K562 (cell line): ENCODE measurements at regions not wholly inside any gene's neighbourhood (a gene's known extent, or its start where the extent isn't known, plus 50 kb on each side); places are given as distances from the start of the nearest gene placed in this dataset.

ENCODE experiments used
- ATAC-seq: fragments of 200-7000 bp; cut with Tn5 transposase; 3 replicates; pipeline ENCODE4 v1.9.1; 2020; ENCODE audit warnings: moderate library complexity
- BruUV-seq: library from RNA; stranded (reverse); fragments of 400-500 nt; replicated peaks from 2 replicates; lab custom pipeline; 2021; lab: Mats Ljungman, UMichigan
- CTCF ChIA-PET: fragments of 300-600 bp; formaldehyde crosslinking; extraction: SDS; loops from one replicate; lab custom pipeline; 2021; ENCODE audit warnings: low intra/inter-chr PET ratio; lab: Yijun Ruan, JAX
- POLR2A ChIA-PET: fragments of 300-600, 350-650 bp; sonication (Branson Sonifier 250); formaldehyde crosslinking; extraction: SDS; loops from one replicate; lab custom pipeline; 2021; ENCODE audit warnings: antibody characterized with exemption, inconsistent platforms; lab: Yijun Ruan, JAX
- DNase-seq, 4 experiments: peaks; one replicate each; pipeline versions ENCODE4 v3.0.0 to v3.0.0-alpha.2; 2011 to 2018; ENCODE audit warnings: low spot score in 3 of 4, mixed read lengths in 3 of 4; ENCODE audit errors: extremely low read depth in 1 of 4
- FAIRE-seq: peaks from 2 replicates; lab custom pipeline; 2011; peaks lifted over from hg19 to GRCh38; lab: Jason Lieb, UNC
- H2AFZ ChIP-seq: 2 replicates; pipeline ENCODE4 v1.6.0; 2011; ENCODE audit warnings: low read depth, low read length, control low read depth, inconsistent platforms
- H3K27ac ChIP-seq: fragments of 200-600 bp; 3 replicates; pipeline ENCODE4 v1.8.0; 2011; ENCODE audit warnings: low read depth, mild to moderate bottlenecking, control low read depth, inconsistent platforms, low read length, moderate library complexity, mixed read lengths; ENCODE audit errors: extremely low read depth
- H3K27me3 ChIP-seq, 2 experiments: fragments of 300-600 bp in 1 of 2; 2 replicates in 1 of 2; 3 replicates in 1 of 2; pipeline versions ENCODE4 v1.6.0 to v1.8.0; 2011; ENCODE audit warnings: inconsistent platforms in 2 of 2, low read length in 2 of 2, mild to moderate bottlenecking in 1 of 2, mixed read lengths in 1 of 2, moderate library complexity in 1 of 2; ENCODE audit not compliant: control insufficient read depth in 2 of 2, insufficient read depth in 2 of 2
- H3K36me3 ChIP-seq: fragments of 300-600 bp; 3 replicates; pipeline ENCODE4 v1.8.0; 2011; ENCODE audit warnings: mild to moderate bottlenecking, low read length, inconsistent platforms; ENCODE audit not compliant: control insufficient read depth, insufficient read depth
- H3K4me1 ChIP-seq, 2 experiments: fragments of 200-600 bp in 1 of 2; replicated peaks in 1 of 2; 2 replicates in 1 of 2; 3 replicates in 1 of 2; pipeline versions ENCODE4 v1.5.1 to v1.8.0; 2011; ENCODE audit warnings: inconsistent platforms in 2 of 2, low read length in 2 of 2, mild to moderate bottlenecking in 1 of 2, mixed read lengths in 1 of 2, moderate library complexity in 1 of 2; ENCODE audit not compliant: control insufficient read depth in 2 of 2, insufficient read depth in 2 of 2
- H3K4me2 ChIP-seq: 2 replicates; pipeline ENCODE4 v1.6.1; 2011; ENCODE audit warnings: low read length, control low read depth, inconsistent platforms, mixed read lengths; ENCODE audit not compliant: insufficient read depth
- H3K4me3 ChIP-seq: fragments of 200-600 bp; sonication (generic), shearing (Covaris generic); 2 replicates; pipeline ENCODE4 v1.5.1; 2016; ENCODE audit warnings: control low read depth, inconsistent platforms
- H3K79me2 ChIP-seq: fragments of 200-600 bp; 3 replicates; pipeline ENCODE4 v1.8.0; 2011; ENCODE audit warnings: low read length, inconsistent platforms; ENCODE audit not compliant: control insufficient read depth, insufficient read depth
- H3K9ac ChIP-seq, 2 experiments: 2 replicates each; pipeline versions ENCODE4 v1.6.0 to v1.6.1; 2011; ENCODE audit warnings: low read depth in 2 of 2, low read length in 2 of 2, control low read depth in 1 of 2, inconsistent platforms in 1 of 2, mild to moderate bottlenecking in 1 of 2, mixed read lengths in 1 of 2; ENCODE audit not compliant: insufficient read depth in 1 of 2
- H3K9me1 ChIP-seq: one replicate; pipeline ENCODE4 v1.6.0; 2011; ENCODE audit warnings: inconsistent platforms, mild to moderate bottlenecking, low read length, moderate library complexity; ENCODE audit not compliant: control insufficient read depth, insufficient read depth
- H3K9me3 ChIP-seq: replicated peaks from 2 replicates; pipeline ENCODE4 v1.5.1; 2011; ENCODE audit warnings: low read depth, low read length, inconsistent platforms; ENCODE audit not compliant: control insufficient read depth, insufficient read depth
- H4K20me1 ChIP-seq: replicated peaks from 2 replicates; pipeline ENCODE4 v1.6.1; 2011; ENCODE audit warnings: low read length, inconsistent platforms, mixed read lengths; ENCODE audit not compliant: control insufficient read depth, insufficient read depth
- NFIC ChIP-seq: fragments of 450-650 bp; IDR thresholded peaks from 2 replicates; pipeline ENCODE4 v1.6.1; 2017; ENCODE audit warnings: mild to moderate bottlenecking, inconsistent platforms
- PCBP2 ChIP-seq: fragments of 200-400 bp; formaldehyde crosslinking; IDR thresholded peaks from 2 replicates; pipeline ENCODE4 v1.6.1; 2018; ENCODE audit warnings: low read length, low read depth, mild to moderate bottlenecking, moderate library complexity; ENCODE audit not compliant: poor library complexity, severe bottlenecking
- PRPF4 ChIP-seq: fragments of 200-400 bp; formaldehyde crosslinking; IDR thresholded peaks from one replicate; pipeline ENCODE4 v1.6.1; 2017; ENCODE audit warnings: low read length, low read depth, mild to moderate bottlenecking; ENCODE audit not compliant: insufficient read depth, poor library complexity, severe bottlenecking
- RAD21 ChIP-seq, 2 experiments: fragments of 250-450 bp in 1 of 2; fragments of 450-650 bp in 1 of 2; sonication (Bioruptor Pico) in 1 of 2; formaldehyde crosslinking in 1 of 2; IDR thresholded peaks in 1 of 2; conservative IDR thresholded peaks in 1 of 2; 2 replicates each; pipeline versions ENCODE4 v1.4.0 to v1.8.0; 2020 to 2022; ENCODE audit warnings: mild to moderate bottlenecking in 2 of 2, moderate library complexity in 1 of 2
- ZNF551 ChIP-seq: fragments of 250-450 bp; sonication (Bioruptor Pico); IDR thresholded peaks from 2 replicates; pipeline ENCODE4 v1.5.0; 2021; ENCODE audit warnings: mild to moderate bottlenecking, moderate library complexity
- whole genome bisulfite sequencing: fragments of 100-300 bp; shearing (Covaris generic); methylation state at CpG from one replicate; pipeline ENCODE4 v1.1.6; 2016; ENCODE audit warnings: low coverage, mixed read lengths; ENCODE audit not compliant: insufficient coverage; ENCODE audit errors: missing lambda C conversion rate; 5-methylcytosine and 5-hydroxymethylcytosine counted together
- in situ Hi-C: fragments of 300-500 bp; cut with MboI; formaldehyde crosslinking; loops from 4 replicates; pipeline ENCODE4 v1.15.0; 2018; ENCODE audit warnings: inconsistent platforms, mixed read lengths
- intact Hi-C: fragments of 100-400 bp; cut with micrococcal nuclease; formaldehyde crosslinking; loops from 2 replicates; pipeline ENCODE4 v1.14.2; 2022
- TF ChIP-seq, protein P1 (sequence below), 3 experiments: IDR thresholded peaks in 2 of 3; conservative IDR thresholded peaks in 1 of 3; 2 replicates each; pipeline ENCODE4 v1.5.1; 2011 to 2012; ENCODE audit warnings: low read length in 3 of 3, mild to moderate bottlenecking in 3 of 3, control low read depth in 2 of 3, improper control_type of control experiment in 1 of 3, inconsistent platforms in 1 of 3, low read depth in 1 of 3, mixed read lengths in 1 of 3, moderate library complexity in 1 of 3; ENCODE audit not compliant: insufficient read depth in 2 of 3
- TF ChIP-seq, protein P2 (sequence below), 2 experiments: fragments of 450-650 bp; IDR thresholded peaks; 2 replicates each; pipeline ENCODE4 v1.6.1; 2016
- TF ChIP-seq, protein P3 (sequence below): fragments of 450-650 bp; formaldehyde crosslinking; IDR thresholded peaks from 2 replicates; pipeline ENCODE4 v1.4.0; 2020; ENCODE audit warnings: mild to moderate bottlenecking, moderate library complexity

DNA sequence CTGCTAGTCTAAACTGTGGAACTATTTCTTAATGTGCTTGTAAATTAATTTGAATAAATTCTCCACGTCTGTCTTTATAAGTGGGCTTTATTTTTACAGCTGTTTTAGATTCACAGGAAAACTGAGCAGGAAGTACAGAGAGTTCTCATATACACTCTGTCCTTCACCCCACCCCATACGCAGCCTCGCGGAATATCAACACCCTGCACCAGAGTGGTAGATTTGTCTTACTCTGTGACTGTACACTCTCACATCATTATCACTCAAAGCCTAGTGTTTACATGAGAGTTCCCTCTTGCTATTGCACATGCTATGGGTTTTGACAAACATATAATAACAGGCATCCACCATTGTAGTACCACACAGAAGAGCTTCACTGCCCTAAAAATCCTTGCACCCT lies 179.7 kb upstream of the DAB2 start:
- ChIA-PET POLR2A (interaction anchor here (0.6 kb wide), 1 partner anchor 191 kb away, joined by 3 read pairs; no protein-coding TSS in a partner anchor), CTCF (no interaction called here)
- Histone ChIP-seq H3K4me3 (no peak overlapping the region), H3K9me3 (no peaks in the 10 kb centered on the region), H3K79me2 (no peaks in the 10 kb centered on the region), H3K27me3 (no peaks in the 10 kb centered on the region), H3K4me2 (no peak overlapping the region), H2AFZ (no peak overlapping the region), H3K4me1 (no peaks in the 10 kb centered on the region), H4K20me1 (no peaks in the 10 kb centered on the region), H3K36me3 (no peaks in the 10 kb centered on the region), H3K9ac (no peak overlapping the region)
- 4% methylated on average over 4 of the region's 4 CpGs for WGBS
- in situ Hi-C loops (no loop called here), intact Hi-C loops (loop anchor here (5.0 to 10.0 kb wide), 2 partner anchors 340 to 1083 kb away; no protein-coding TSS in a partner anchor)
- no peak for ATAC-seq
- DNase-seq = no peak
- BruUV-seq = no TSS peak
- FAIRE-seq = no peak
- no peak for TF ChIP-seq PRPF4
- no peak for TF ChIP-seq PCBP2
- no peak for TF ChIP-seq NFIC
- no peak for TF ChIP-seq ZNF551
- TF ChIP-seq, all 486 proteins: peak for 0
- Histone ChIP-seq H3K27ac (no peak overlapping the region), H3K9me1 (no peaks in the 10 kb centered on the region)

DNA sequence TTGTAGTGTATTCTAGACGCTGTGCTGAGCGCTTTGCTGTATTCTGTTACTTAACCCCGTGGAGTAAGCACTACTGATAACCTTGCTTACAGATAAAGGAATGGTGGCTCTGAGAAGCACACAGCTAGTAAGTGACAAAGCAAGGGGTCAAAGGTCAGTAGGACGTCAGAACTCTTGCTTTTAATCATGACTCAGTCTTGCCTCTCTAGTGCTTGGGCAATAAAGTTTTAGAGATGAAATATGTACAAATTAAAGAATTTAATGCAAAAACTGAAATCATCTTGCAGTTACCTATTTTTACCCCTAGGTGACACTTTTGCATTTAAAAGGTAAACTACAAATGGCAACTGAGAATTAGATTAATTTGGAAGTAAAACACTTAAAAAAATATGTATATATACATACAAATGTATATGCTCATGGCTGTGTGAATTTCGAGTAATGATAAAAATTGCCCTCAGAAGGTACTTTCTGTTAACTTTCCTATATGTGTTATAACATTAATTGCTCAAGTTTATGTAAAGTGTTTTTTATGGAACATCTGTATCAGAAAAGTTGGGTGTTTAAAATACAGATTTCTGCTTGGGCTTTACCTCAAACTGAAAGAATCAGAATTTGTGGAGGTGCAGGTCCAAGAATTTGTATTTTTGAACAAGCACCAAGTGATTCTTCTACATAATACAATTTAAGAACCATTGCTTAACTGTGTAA lies 175.1 kb upstream of the DAB2 start:
- H3K4me1 ChIP-seq = no peaks in the 10 kb centered on the region
- peak in 3 of 4 experiments; percentile 18 to 52 (median 21) for DNase-seq
- no peak overlapping the region for H3K9ac ChIP-seq
- H3K4me2 ChIP-seq = no peak overlapping the region
- 1% methylated on average over 5 of the region's 5 CpGs for WGBS
- in situ Hi-C loops = loop anchor here (25.0 kb wide), 1 partner anchor 1287 kb away; no protein-coding TSS in a partner anchor
- peak; percentile 76 for ATAC-seq
- no peak overlapping the region for H3K4me3 ChIP-seq
- intact Hi-C loops = loop anchor here (5.0 to 10.0 kb wide), 2 partner anchors 345 to 1087 kb away; no protein-coding TSS in a partner anchor
- H3K9me3 ChIP-seq = no peaks in the 10 kb centered on the region
- no peaks in the 10 kb centered on the region for H3K9me1 ChIP-seq
- POLR2A ChIA-PET = no interaction called here
- H3K27me3 ChIP-seq = no peaks in the 10 kb centered on the region
- peak; percentile 79 for FAIRE-seq
- no peak overlapping the region for H2AFZ ChIP-seq
- BruUV-seq = no TSS peak
- no peaks in the 10 kb centered on the region for H3K79me2 ChIP-seq
- CTCF ChIA-PET = interaction anchor here (0.7 to 0.8 kb wide), 2 partner anchors 107 to 1136 kb away, joined by 3 read pairs; no protein-coding TSS in a partner anchor
- H3K27ac ChIP-seq = no peak overlapping the region
- no peaks in the 10 kb centered on the region for H4K20me1 ChIP-seq
- no peaks in the 10 kb centered on the region for H3K36me3 ChIP-seq
- TF ChIP-seq, protein P1, sequence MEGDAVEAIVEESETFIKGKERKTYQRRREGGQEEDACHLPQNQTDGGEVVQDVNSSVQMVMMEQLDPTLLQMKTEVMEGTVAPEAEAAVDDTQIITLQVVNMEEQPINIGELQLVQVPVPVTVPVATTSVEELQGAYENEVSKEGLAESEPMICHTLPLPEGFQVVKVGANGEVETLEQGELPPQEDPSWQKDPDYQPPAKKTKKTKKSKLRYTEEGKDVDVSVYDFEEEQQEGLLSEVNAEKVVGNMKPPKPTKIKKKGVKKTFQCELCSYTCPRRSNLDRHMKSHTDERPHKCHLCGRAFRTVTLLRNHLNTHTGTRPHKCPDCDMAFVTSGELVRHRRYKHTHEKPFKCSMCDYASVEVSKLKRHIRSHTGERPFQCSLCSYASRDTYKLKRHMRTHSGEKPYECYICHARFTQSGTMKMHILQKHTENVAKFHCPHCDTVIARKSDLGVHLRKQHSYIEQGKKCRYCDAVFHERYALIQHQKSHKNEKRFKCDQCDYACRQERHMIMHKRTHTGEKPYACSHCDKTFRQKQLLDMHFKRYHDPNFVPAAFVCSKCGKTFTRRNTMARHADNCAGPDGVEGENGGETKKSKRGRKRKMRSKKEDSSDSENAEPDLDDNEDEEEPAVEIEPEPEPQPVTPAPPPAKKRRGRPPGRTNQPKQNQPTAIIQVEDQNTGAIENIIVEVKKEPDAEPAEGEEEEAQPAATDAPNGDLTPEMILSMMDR (IDR thresholded peaks at IDR 0.05 in 2 of 3, conservative IDR thresholded peaks at IDR 0.05 in 1 of 3; ENCODE audit: insufficient read depth in 2 of 3, low read depth in 1 of 3, low read length in 3 of 3) = peak; percentile 27 to 68 (median 36); a peak in 3 of 6 replicates
- TF ChIP-seq, protein P2, sequence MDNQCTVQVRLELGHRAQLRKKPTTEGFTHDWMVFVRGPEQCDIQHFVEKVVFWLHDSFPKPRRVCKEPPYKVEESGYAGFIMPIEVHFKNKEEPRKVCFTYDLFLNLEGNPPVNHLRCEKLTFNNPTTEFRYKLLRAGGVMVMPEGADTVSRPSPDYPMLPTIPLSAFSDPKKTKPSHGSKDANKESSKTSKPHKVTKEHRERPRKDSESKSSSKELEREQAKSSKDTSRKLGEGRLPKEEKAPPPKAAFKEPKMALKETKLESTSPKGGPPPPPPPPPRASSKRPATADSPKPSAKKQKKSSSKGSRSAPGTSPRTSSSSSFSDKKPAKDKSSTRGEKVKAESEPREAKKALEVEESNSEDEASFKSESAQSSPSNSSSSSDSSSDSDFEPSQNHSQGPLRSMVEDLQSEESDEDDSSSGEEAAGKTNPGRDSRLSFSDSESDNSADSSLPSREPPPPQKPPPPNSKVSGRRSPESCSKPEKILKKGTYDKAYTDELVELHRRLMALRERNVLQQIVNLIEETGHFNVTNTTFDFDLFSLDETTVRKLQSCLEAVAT (IDR thresholded peaks at IDR 0.05) = no peak
- TF ChIP-seq RAD21 (CRISPR knock-in tag; conservative IDR thresholded peaks at IDR 0.05 in 1 of 2, IDR thresholded peaks at IDR 0.05 in 1 of 2) = peak; percentile 53 to 60
- TF ChIP-seq, protein P3, sequence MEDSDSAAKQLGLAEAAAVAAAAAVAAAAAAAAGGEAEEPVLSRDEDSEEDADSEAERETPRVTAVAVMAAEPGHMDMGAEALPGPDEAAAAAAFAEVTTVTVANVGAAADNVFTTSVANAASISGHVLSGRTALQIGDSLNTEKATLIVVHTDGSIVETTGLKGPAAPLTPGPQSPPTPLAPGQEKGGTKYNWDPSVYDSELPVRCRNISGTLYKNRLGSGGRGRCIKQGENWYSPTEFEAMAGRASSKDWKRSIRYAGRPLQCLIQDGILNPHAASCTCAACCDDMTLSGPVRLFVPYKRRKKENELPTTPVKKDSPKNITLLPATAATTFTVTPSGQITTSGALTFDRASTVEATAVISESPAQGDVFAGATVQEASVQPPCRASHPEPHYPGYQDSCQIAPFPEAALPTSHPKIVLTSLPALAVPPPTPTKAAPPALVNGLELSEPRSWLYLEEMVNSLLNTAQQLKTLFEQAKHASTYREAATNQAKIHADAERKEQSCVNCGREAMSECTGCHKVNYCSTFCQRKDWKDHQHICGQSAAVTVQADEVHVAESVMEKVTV (CRISPR knock-in tag) = 0 out of 2 replicates have a peak, but pooled peaks have one; percentile 15
